Neural cell (in vitro differentiated cells): ENCODE measurements at regions not wholly inside any gene's neighbourhood (a gene's known extent, or its start where the extent isn't known, plus 50 kb on each side); places are given as distances from the start of the nearest gene placed in this dataset.

Experiments
- H2AFZ ChIP-seq: fragments of 200-600, 300-800 bp; sonication (generic), shearing (Covaris generic); 2 replicates; pipeline ENCODE4 v1.6.0; 2014; ENCODE audit warnings: low read depth, mild to moderate bottlenecking, antibody characterized with exemption, low read length, moderate library complexity
- H3F3A ChIP-seq: fragments of 200-600 bp; shearing (Covaris generic); 2 replicates; pipeline ENCODE4 v1.6.1; 2016; ENCODE audit warnings: mild to moderate bottlenecking, moderate library complexity, mixed read lengths, antibody characterized with exemption, low read length; ENCODE audit not compliant: insufficient read depth, poor library complexity, severe bottlenecking
- H3K27ac ChIP-seq: fragments of 200-600, 300-800 bp; sonication (generic), shearing (Covaris generic); 2 replicates; pipeline ENCODE4 v1.5.1; 2014; ENCODE audit warnings: mild to moderate bottlenecking, low read length, moderate library complexity
- H3K27me3 ChIP-seq: fragments of 300-800, 200-600 bp; sonication (generic), shearing (Covaris generic); 2 replicates; pipeline ENCODE4 v1.6.0; 2014; ENCODE audit warnings: mild to moderate bottlenecking, low read depth, low read length, moderate library complexity; ENCODE audit not compliant: insufficient read depth
- H3K36me3 ChIP-seq: fragments of 300-800, 200-600 bp; sonication (generic), shearing (Covaris generic); 2 replicates; pipeline ENCODE4 v1.5.1; 2014; ENCODE audit warnings: mild to moderate bottlenecking, antibody characterized with exemption, low read length, moderate library complexity; ENCODE audit not compliant: insufficient read depth
- H3K4me2 ChIP-seq: fragments of 300-800, 200-600 bp; sonication (generic), shearing (Covaris generic); 2 replicates; pipeline ENCODE4 v1.6.0; 2014; ENCODE audit warnings: mild to moderate bottlenecking, low read length
- H3K4me3 ChIP-seq: fragments of 300-800, 200-600 bp; sonication (generic), shearing (Covaris generic); 2 replicates; pipeline ENCODE4 v1.5.1; 2014; ENCODE audit warnings: mild to moderate bottlenecking, low read length, moderate library complexity
- H3K79me2 ChIP-seq: fragments of 200-600 bp; shearing (Covaris generic); replicated peaks from 2 replicates; pipeline ENCODE4 v1.6.0; 2014; ENCODE audit warnings: mild to moderate bottlenecking, low read length, moderate library complexity; ENCODE audit not compliant: insufficient read depth
- H3K9ac ChIP-seq: fragments of 300-800, 200-600 bp; sonication (generic), shearing (Covaris generic); 2 replicates; pipeline ENCODE4 v1.6.1; 2016; ENCODE audit warnings: mild to moderate bottlenecking, low read length, mixed read lengths
- H3K9me2 ChIP-seq: fragments of 200-600 bp; shearing (Covaris generic); 2 replicates; pipeline ENCODE4 v1.6.1; 2016; ENCODE audit warnings: mild to moderate bottlenecking, low read length, mixed read lengths; ENCODE audit not compliant: insufficient read depth
- H3K9me3 ChIP-seq: fragments of 200-600, 300-800 bp; sonication (generic), shearing (Covaris generic); 2 replicates; pipeline ENCODE4 v1.6.1; 2016; ENCODE audit warnings: mild to moderate bottlenecking, mixed run types, low read length, moderate library complexity, mixed read lengths
- H4K20me1 ChIP-seq: fragments of 200-600 bp; shearing (Covaris generic); 2 replicates; pipeline ENCODE4 v1.6.1; 2016; ENCODE audit warnings: mild to moderate bottlenecking, mixed run types; ENCODE audit not compliant: insufficient read depth
- EP300 ChIP-seq: fragments of 450-650 bp; conservative IDR thresholded peaks from 2 replicates; pipeline ENCODE4 v1.6.1; 2014; ENCODE audit warnings: antibody characterized with exemption, mild to moderate bottlenecking, moderate library complexity; ENCODE audit not compliant: poor library complexity, severe bottlenecking
- EZH2 ChIP-seq: fragments of 200-600, 300-800 bp; shearing (Covaris generic), sonication (generic); IDR thresholded peaks from 2 replicates; pipeline ENCODE4 v1.6.1; 2014; ENCODE audit warnings: antibody characterized with exemption, low read length, borderline replicate concordance, mild to moderate bottlenecking; ENCODE audit not compliant: insufficient read depth, poor library complexity, severe bottlenecking
- MXI1 ChIP-seq: fragments of 450-650 bp; conservative IDR thresholded peaks from 2 replicates; pipeline ENCODE4 v1.6.1; 2014; ENCODE audit warnings: antibody characterized with exemption, mild to moderate bottlenecking; ENCODE audit not compliant: poor library complexity, severe bottlenecking
- POLR2AphosphoS5 ChIP-seq: IDR thresholded peaks from 2 replicates; pipeline ENCODE4 v1.6.1; 2012
- RAD21 ChIP-seq: fragments of 450-650 bp; conservative IDR thresholded peaks from 2 replicates; pipeline ENCODE4 v1.6.1; 2014; ENCODE audit warnings: antibody characterized with exemption, mild to moderate bottlenecking, moderate library complexity
- SMC3 ChIP-seq: fragments of 450-650 bp; conservative IDR thresholded peaks from 2 replicates; pipeline ENCODE4 v1.6.1; 2014; ENCODE audit warnings: antibody characterized with exemption, mild to moderate bottlenecking, moderate library complexity; ENCODE audit not compliant: poor library complexity
- TAF1 ChIP-seq: IDR thresholded peaks from 2 replicates; pipeline ENCODE4 v1.6.1; 2012; ENCODE audit warnings: low read depth
- TF ChIP-seq, protein P1 (sequence below): fragments of 450-650 bp; IDR thresholded peaks from 2 replicates; pipeline ENCODE4 v1.5.1; 2014; ENCODE audit warnings: antibody characterized with exemption, mild to moderate bottlenecking, moderate library complexity; ENCODE audit not compliant: poor library complexity, severe bottlenecking
- TF ChIP-seq, protein P2 (sequence below): IDR thresholded peaks from 2 replicates; pipeline ENCODE4 v1.6.1; 2012; ENCODE audit warnings: borderline replicate concordance

DNA sequence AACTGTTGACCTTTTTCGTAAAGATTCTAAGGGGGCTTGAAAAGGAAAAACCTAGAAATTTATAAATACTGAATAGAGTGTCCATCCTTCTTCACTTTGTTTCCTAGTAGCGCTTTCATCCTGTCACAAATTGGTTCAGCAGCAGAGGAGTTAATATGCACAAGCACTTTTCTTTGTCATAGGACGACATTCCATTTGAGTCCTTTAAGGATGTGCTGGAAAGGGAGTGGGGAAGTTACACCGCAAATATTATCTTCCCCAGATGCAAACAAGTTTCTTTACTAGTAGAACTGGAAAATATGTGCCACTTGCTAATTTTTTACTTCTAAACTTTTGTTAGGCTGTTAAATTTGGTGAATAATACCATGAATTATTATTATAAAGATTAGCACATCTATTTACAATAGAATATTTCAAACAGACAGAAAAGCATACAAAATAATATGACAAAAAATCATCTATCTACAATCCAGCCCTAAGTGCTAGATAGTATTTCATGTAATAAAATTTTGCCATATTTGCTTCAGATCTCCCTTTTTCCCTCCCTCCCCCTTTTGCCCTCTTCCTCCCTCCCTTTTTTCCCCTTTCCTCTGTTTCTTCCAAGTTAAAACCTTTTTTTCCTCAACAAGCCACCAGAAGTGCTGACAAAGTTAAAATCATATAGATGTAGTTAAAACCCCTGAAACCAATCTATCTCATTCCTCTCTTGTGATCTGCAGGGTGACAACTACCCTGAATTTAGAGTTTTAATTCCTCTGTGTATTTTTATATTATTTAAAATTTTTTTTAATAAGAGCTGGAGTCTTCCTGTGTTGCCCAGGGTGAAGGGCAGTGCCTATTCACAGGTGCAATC, 50.5 kb upstream of the MAP4K3 start:
- no peaks in the 10 kb centered on the region for H4K20me1 ChIP-seq
- no peaks in the 10 kb centered on the region for H3K9me3 ChIP-seq
- H2AFZ ChIP-seq: no peak overlapping the region
- no peaks in the 10 kb centered on the region for H3K79me2 ChIP-seq
- no peaks in the 10 kb centered on the region for H3K36me3 ChIP-seq
- H3K4me2 ChIP-seq: no peak overlapping the region
- H3K27me3 ChIP-seq: no peaks in the 10 kb centered on the region
- no peak overlapping the region for H3K27ac ChIP-seq
- TF ChIP-seq EP300: no peak
- no peak for TF ChIP-seq MXI1
- no peak for TF ChIP-seq TAF1
- no peak for TF ChIP-seq SMC3
- no peak for TF ChIP-seq POLR2AphosphoS5
- TF ChIP-seq, protein P1, sequence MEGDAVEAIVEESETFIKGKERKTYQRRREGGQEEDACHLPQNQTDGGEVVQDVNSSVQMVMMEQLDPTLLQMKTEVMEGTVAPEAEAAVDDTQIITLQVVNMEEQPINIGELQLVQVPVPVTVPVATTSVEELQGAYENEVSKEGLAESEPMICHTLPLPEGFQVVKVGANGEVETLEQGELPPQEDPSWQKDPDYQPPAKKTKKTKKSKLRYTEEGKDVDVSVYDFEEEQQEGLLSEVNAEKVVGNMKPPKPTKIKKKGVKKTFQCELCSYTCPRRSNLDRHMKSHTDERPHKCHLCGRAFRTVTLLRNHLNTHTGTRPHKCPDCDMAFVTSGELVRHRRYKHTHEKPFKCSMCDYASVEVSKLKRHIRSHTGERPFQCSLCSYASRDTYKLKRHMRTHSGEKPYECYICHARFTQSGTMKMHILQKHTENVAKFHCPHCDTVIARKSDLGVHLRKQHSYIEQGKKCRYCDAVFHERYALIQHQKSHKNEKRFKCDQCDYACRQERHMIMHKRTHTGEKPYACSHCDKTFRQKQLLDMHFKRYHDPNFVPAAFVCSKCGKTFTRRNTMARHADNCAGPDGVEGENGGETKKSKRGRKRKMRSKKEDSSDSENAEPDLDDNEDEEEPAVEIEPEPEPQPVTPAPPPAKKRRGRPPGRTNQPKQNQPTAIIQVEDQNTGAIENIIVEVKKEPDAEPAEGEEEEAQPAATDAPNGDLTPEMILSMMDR: no peak
- TF ChIP-seq, protein P2, sequence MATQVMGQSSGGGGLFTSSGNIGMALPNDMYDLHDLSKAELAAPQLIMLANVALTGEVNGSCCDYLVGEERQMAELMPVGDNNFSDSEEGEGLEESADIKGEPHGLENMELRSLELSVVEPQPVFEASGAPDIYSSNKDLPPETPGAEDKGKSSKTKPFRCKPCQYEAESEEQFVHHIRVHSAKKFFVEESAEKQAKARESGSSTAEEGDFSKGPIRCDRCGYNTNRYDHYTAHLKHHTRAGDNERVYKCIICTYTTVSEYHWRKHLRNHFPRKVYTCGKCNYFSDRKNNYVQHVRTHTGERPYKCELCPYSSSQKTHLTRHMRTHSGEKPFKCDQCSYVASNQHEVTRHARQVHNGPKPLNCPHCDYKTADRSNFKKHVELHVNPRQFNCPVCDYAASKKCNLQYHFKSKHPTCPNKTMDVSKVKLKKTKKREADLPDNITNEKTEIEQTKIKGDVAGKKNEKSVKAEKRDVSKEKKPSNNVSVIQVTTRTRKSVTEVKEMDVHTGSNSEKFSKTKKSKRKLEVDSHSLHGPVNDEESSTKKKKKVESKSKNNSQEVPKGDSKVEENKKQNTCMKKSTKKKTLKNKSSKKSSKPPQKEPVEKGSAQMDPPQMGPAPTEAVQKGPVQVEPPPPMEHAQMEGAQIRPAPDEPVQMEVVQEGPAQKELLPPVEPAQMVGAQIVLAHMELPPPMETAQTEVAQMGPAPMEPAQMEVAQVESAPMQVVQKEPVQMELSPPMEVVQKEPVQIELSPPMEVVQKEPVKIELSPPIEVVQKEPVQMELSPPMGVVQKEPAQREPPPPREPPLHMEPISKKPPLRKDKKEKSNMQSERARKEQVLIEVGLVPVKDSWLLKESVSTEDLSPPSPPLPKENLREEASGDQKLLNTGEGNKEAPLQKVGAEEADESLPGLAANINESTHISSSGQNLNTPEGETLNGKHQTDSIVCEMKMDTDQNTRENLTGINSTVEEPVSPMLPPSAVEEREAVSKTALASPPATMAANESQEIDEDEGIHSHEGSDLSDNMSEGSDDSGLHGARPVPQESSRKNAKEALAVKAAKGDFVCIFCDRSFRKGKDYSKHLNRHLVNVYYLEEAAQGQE: no peak
- no peak for TF ChIP-seq EZH2
- TF ChIP-seq RAD21: no peak
- no peak overlapping the region for H3K9ac ChIP-seq
- H3K4me3 ChIP-seq: no peak overlapping the region
- H3F3A ChIP-seq: no peaks in the 10 kb centered on the region
- H3K9me2 ChIP-seq: no peaks in the 10 kb centered on the region

DNA sequence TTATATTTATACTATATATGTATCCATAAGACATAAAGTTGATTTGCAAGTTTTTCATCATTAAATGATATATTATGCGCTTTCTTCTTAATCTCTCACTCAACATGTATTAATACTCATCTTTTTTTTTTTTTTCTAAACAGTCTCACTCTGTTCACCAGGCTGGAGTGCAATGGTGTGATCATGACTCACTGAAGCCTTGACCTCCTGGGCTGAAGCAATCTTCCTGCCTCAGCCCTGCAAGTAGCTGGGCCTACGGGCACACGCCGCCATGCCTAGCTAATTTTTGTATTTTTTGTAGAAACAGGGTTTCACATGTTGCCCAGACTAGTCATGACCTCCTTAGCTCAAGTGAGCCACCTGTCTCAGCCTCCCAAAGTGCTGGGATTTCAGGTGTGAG, 51.4 kb upstream of the MAP4K3 start:
- H3K4me2 ChIP-seq: no peak overlapping the region
- H3K36me3 ChIP-seq: no peaks in the 10 kb centered on the region
- no peak overlapping the region for H2AFZ ChIP-seq
- H3K4me3 ChIP-seq: no peak overlapping the region
- H4K20me1 ChIP-seq: no peaks in the 10 kb centered on the region
- TF ChIP-seq EP300: no peak
- TF ChIP-seq POLR2AphosphoS5: no peak
- no peak for TF ChIP-seq TAF1
- no peak for TF ChIP-seq RAD21
- no peak for TF ChIP-seq EZH2
- TF ChIP-seq, protein P1: no peak
- no peak for TF ChIP-seq MXI1
- TF ChIP-seq, protein P2: no peak
- no peak for TF ChIP-seq SMC3
- H3K79me2 ChIP-seq: no peaks in the 10 kb centered on the region
- no peaks in the 10 kb centered on the region for H3K9me3 ChIP-seq
- no peak overlapping the region for H3K9ac ChIP-seq
- no peaks in the 10 kb centered on the region for H3K9me2 ChIP-seq
- no peak overlapping the region for H3K27ac ChIP-seq
- no peaks in the 10 kb centered on the region for H3F3A ChIP-seq
- H3K27me3 ChIP-seq: no peaks in the 10 kb centered on the region
